ENCODE measurements at regions not wholly inside any gene's neighbourhood (a gene's known extent, or its start where the extent isn't known, plus 50 kb on each side); places are given as distances from the start of the nearest gene placed in this dataset.

- Histone ChIP-seq H3K4me2 (ENCODE audit: control insufficient read depth, insufficient read depth) (no peak overlapping the region), H3K9ac (ENCODE audit: control insufficient read depth, insufficient read depth, low read length) (no peak overlapping the region), H3K27me3 (replicated peaks in 1 of 2; ENCODE audit: control insufficient read depth in 2 of 2, insufficient read depth in 2 of 2, low read length in 1 of 2) (no peaks in the 10 kb centered on the region), H3K9me3 (replicated peaks; ENCODE audit: control insufficient read depth, insufficient read depth, low read length) (no peaks in the 10 kb centered on the region), H2AFZ (ENCODE audit: control insufficient read depth, low read depth, low read length) (no peak overlapping the region), H4K20me1 (ENCODE audit: control insufficient read depth, insufficient read depth) (no peaks in the 10 kb centered on the region), H3K36me3 (ENCODE audit: control insufficient read depth in 2 of 2, insufficient read depth in 2 of 2, low read length in 1 of 2) (no peaks in the 10 kb centered on the region), H3K4me1 (ENCODE audit: control insufficient read depth, insufficient read depth, low read length) (no peaks in the 10 kb centered on the region), H3K4me3 (no peak overlapping the region), H3K79me2 (ENCODE audit: control insufficient read depth, insufficient read depth, low read length) (no peaks in the 10 kb centered on the region), H3K27ac (ENCODE audit: control insufficient read depth, insufficient read depth) (no peak overlapping the region)
- ChIA-PET CTCF (no interaction called here), POLR2A (no interaction called here), SMC1A (ENCODE audit: uncharacterized antibody, unreplicated experiment) (no interaction called here), RAD21 (ENCODE audit: unreplicated experiment) (no interaction called here)
- in situ Hi-C loops (cut with MboI) = no loop called here
- BruUV-seq (replicated peaks) = no TSS peak
- no peak for DNase-seq (ENCODE audit: low read depth, low spot score)
- no peak for TF ChIP-seq LARP7 (IDR thresholded peaks at IDR 0.05)
- no peak for TF ChIP-seq KDM1A (IDR thresholded peaks at IDR 0.05; ENCODE audit: borderline replicate concordance)
- no peak for TF ChIP-seq BRCA1 (IDR thresholded peaks at IDR 0.05; ENCODE audit: low read depth, low read length)
- TF ChIP-seq CBX5 (IDR thresholded peaks at IDR 0.05; ENCODE audit: low read depth) = no peak
- TF ChIP-seq CEBPB (IDR thresholded peaks at IDR 0.05; ENCODE audit: borderline replicate concordance in 1 of 2, low read depth in 2 of 2, low read length in 2 of 2) = no peak
- no peak for TF ChIP-seq NR2C2 (IDR thresholded peaks at IDR 0.05; ENCODE audit: borderline replicate concordance, control insufficient read depth, insufficient read length, low read depth)
- TF ChIP-seq HSF1 (IDR thresholded peaks at IDR 0.05; ENCODE audit: low read depth, low read length) = no peak
- no peak for TF ChIP-seq JUND (IDR thresholded peaks at IDR 0.05; ENCODE audit: low read depth, low read length)
- no peak for TF ChIP-seq RAD21 (IDR thresholded peaks at IDR 0.05; ENCODE audit: insufficient read depth, low read depth, low read length)
- no peak for TF ChIP-seq MTA2 (IDR thresholded peaks at IDR 0.05; ENCODE audit: low read depth)
- TF ChIP-seq CEBPZ (IDR thresholded peaks at IDR 0.05; ENCODE audit: low read depth, low read length) = no peak
- 50% methylated on average over 2 of the region's 2 CpGs for WGBS (ENCODE audit: insufficient coverage, insufficient replicate concordance, low lambda C conversion rate, missing lambda C conversion rate)
- ATAC-seq = no peak
- intact Hi-C loops (cut with micrococcal nuclease; ENCODE audit: unreplicated experiment) = no loop called here
- FAIRE-seq = no peak
Observed at GRCh38 chr2:53429901-53430300, 337.7 kb upstream of the CHAC2 start.
